Endometrial microvascular endothelial cells (primary cell): ENCODE measurements at regions not wholly inside any gene's neighbourhood (a gene's known extent, or its start where the extent isn't known, plus 50 kb on each side); places are given as distances from the start of the nearest gene placed in this dataset.

Experiments
- in situ Hi-C: cut with HindIII; loops from 2 replicates; pipeline ENCODE4 v1.10.0; 2017; ENCODE audit warnings: low sequenced_read_pairs, low pct_unique_long_range_greater_than_20kb; ENCODE audit errors: inconsistent ontology term

DNA sequence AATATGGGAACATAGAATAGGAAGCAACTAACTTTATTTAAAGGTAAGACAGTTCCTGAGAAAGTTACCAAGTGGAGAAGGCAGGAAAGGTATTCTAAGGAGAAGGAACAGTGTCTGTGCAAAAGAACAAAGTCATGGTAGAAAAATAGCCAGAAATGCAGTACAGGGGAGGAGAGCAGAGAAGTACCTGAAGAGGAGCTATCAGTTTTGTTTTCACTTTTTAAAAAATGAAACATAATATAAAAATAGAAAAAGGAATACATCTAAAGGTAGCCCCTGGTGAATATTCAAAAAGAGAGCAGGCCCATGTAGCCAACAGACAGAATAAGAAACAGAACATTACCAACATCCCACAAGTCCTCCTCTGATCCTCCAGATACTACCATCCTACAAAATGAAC is 408.7 kb downstream of the ADAMTS20 start:
- in situ Hi-C loops: no loop called here

DNA sequence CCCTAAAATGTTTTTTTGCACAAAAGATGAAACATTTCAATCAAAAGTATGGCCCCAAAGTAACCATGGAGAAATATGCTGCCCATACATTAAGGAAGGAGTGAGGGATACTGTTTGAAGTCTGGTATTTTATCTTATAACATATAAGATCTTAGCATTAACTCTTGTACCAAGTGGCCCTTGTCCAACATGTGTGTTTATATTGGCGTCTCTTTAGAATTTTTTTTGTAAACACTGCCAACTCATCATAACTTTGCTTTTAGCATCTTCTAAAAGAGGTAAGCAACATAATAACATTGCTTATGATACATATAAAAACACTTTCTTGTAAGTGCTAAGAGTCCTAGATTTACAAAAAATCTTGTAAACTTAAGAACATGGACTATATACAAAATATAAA is 419.7 kb downstream of the ADAMTS20 start:
- in situ Hi-C loops: no loop called here

DNA sequence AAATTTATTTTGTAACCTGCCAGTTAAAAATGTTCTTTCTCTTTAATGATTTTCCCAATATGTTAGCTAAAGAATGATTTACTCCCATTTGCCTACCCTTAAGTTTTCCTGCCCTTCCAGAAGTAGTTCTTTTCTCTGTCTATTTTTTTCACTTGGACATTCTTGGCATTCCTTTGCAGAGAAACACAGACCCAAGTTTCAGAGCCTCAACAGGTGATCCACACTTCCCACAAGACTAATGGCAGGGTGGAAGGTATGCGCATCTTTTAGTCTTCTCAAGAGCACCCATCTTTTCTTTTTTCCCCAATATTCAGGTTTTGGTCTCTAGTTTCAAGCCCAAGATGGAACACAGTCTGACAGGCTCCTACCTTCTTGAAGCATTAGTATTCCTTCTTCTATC is 420.7 kb downstream of the ADAMTS20 start:
- in situ Hi-C loops: no loop called here

DNA sequence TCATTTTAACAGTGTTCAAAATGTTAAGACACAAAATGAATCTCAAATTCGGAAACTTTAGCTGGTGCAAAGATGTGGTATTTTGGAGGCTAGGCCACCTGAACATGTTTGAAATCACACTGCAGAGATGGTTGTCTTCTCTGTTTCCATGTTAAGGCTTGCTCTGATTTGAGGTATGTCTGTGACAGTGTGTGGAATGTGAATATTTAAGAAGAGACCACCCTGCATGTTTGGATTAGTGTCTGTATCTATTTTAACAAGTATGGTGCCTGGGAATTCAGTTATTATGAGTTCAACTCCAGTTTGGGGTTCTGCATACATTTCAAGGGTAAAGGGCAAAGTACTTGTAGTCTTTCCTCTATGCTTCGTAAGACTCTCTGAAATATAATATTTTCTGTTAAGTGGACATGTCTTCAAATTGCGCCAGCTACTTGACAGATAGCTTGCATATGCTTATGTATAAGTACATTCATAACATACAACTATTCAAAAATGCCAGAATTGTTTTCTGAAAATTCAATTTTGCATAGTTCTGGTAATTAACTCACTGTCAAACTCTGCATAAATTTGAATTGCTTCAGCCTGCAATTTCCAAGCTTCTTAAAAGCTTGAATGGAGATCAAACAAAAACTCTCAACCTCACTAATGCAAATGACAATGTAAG is 424.0 kb downstream of the ADAMTS20 start:
- in situ Hi-C loops: no loop called here

DNA sequence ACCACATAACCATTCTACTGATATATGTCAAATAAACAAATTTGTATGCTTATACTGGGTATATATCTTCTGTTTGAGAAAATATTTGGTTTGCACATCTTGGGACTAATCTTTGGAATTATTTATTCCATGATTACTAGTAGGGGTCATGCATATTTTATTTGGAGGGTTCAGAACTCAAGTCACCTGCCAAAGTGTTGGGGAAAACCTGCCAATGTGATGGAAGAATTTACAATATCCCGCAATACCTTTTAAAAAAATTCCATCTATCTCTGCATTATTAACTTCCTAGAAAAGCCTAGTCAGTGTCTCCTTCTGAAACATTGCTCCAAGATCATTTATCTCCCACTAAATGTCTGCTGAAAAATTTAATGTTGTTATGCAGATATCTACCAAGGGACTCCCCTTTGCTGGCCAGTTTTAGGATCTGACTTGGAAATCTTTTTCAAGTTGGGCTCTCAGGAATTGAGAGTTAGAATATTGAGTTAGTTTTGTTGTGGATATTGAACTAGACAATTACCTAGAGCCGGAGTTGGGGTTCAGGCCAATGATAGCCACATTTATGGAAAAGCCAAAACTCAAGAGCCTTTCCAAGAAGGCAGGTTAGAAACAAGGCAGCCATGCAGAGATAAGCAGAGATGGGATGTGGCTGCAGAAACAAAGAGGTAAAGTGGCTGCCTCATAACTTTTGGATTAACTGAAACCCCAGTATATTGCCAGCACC is 425.2 kb downstream of the ADAMTS20 start:
- in situ Hi-C loops: no loop called here

DNA sequence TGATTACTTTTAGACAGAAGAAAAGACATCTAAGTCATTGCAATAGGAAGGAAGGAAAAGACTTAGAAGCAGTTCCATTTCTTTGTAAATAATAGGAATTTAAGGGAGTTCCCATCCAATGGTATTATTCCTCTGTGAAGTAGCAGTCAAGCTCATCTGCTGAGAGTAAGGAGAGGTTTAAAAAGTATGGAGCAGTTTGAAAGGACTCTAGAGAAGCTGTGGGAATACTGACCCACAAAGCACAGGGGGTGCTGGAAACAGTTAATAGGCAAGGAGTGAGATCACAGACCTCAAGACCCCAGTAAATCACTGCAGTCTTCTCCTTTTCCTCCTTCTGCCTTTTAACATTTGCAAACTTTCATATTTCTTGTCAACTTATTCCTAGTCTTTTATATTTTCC is 428.5 kb downstream of the ADAMTS20 start:
- in situ Hi-C loops: no loop called here

DNA sequence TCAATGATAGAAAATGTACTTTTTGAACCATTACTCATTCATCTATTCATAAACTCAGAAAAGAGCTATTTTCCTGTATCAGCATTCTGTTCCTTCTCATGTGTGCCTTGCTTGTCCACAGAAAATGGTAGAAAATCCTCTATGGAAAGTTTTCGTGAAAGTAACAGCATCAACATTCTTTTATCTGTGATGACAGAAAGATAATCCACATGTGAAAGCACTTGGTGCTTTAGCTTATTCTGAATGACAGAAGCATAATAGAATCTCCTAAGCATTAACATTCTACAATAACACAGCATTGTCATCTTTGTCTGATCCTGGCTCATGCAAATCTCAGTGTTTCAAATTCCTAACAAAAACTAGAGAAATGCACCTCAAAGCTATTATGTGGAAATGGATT is 431.9 kb downstream of the ADAMTS20 start:
- in situ Hi-C loops: no loop called here

DNA sequence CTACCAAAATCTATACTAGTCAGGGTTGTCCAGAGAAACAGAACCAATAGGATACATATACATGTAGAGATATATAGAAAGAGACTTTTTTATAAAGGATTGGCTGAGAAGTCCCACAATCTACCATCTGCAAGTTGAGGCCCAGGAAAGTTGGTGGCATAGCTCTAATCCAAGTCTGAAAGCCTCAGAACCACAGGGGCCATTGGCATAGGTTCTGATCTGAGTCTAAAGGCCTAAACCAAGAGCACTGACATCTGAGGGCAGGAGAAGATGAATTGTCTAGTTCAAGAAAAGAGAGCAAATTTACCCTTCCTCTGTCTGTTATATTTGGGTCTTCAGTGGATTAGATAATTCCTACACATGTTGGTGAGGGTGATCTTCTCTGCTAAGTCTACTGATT is 433.1 kb downstream of the ADAMTS20 start:
- in situ Hi-C loops: no loop called here

DNA sequence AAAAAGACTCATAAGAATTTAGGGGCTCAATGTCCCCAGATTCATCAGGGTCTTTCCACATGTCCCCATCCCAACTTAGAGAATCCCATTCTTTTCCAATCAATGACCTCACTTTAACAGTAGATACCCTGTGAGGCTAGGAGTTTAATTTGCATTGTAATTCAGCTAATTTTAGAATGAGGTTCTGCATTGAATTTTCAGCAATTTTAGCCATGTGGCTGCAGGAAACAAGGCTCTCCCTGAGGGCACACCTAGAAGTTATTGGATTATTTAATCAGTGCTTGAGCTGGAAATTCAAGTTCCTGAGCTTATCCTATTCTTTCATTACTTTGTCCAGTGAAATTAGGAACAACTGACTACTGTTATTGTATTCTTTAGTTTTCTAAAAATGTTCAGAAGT is 433.8 kb downstream of the ADAMTS20 start:
- in situ Hi-C loops: no loop called here

DNA sequence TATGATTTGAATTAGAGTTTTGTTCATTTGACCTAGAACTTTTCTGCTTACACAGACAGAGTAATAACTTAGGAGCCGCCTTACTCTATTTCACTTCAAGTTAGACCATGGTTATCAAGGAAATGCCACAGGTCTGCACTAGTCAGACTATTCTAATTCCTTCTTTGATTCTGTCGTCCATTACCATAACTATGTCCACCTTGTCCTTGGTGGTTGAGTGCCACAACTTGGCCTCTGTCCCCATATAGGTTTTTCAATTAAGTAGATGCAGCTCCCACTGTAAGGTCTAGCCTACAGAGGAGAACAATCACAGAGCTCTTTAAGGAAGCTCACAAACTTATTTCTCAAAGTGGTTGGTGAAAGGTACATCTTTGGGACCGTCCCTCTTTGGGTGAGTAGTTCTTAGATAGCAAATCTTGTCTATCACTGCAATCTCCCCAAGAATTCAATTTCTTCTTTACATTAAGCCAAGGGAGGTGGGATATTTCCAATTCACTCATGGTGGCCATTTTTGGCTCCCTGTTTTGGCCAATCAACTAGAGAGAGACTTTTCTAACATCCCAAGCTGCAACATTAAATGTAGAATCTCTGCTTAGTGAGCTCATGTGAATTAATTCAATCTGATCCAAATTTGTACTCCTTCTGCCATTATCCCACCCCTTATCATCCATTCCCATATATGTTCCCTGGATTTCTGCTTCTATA is 434.6 kb downstream of the ADAMTS20 start:
- in situ Hi-C loops: no loop called here

DNA sequence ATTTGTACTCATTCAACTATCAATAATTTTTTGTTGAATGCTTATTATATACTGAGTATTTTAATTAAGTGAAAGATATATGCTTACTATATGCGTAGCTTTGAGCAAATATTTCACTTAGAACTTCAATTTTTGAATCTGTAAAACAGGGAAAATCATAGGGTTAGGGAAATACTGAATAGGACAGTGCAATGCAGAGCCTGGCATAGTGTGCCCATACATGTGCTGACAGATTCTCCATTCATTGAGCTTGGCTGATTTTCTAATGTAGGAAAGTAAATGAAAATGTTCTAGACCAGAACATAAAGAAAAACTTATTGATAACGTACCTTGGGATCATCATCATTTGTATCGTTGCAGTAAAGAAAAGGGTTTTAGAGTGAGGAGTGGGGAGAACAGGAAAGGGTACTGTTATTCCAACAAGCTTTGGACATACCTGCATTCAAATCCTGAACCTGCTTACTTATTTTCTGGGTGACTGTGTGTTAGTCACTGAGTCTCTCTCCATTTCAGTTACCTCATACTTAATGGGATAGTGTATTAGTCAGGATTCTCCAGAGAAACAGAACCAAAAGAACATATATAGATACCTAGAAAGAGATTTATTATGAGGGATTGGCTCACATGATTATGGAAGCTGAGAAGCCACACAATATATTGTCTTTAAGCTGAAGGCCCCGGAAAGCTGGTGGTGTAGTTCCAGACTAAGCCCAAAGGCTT is 436.4 kb downstream of the ADAMTS20 start:
- in situ Hi-C loops: no loop called here

DNA sequence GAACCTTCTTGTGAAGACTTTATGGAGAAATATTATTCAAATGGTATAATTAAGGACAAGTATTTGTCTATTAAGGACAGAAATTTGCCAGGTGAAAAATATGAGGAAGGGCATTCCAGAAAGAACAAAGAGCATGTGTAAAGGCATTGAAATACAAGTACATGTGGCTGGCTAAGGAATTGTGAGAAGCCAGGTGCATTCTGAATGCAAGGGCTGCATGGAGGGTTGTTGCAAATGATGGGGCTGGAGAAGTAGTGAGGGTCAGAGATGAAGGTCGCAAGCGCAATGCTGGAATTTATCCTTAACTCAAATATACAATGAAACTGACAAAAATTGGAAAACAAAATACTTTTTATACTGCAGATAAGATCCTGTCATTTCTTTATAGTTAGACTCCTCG is 437.7 kb downstream of the ADAMTS20 start:
- in situ Hi-C loops: no loop called here

DNA sequence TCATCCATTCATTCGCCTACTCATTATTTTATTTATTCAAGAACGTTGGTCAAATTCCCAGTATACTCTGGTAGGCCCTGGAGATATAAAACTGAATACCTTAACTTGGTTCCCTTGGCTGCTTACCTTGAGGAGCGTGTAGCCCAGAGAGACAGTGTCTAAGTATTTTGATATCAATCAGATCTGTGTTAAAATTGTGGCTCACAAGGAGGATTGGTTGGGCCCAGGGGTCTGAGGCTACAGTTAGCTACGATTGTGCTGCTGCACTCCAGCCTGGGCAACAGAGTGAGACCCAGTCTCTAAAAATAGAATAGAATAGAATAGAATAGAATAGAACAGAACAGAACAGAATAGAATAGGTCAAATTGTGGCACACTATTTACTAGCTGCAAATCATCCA is 438.4 kb downstream of the ADAMTS20 start:
- in situ Hi-C loops: no loop called here

DNA sequence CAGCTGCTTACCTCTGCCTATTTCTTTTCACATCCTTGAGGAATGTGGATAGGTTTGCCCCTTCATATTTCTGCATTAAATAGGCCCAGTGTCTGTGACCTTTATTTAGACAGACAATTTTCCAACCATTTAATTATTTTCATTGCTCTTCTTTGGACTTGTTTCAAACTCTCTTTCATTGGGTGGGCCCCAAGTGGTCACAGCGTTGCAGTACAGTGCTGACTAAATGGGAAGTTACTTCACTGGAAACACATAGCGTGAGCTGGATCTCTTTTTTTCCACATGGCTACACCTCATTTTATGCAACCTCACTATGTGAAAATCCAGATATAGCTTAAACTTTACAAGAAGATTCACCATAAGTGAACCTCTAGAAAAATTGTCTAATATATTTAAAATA is 438.9 kb downstream of the ADAMTS20 start:
- in situ Hi-C loops: no loop called here

DNA sequence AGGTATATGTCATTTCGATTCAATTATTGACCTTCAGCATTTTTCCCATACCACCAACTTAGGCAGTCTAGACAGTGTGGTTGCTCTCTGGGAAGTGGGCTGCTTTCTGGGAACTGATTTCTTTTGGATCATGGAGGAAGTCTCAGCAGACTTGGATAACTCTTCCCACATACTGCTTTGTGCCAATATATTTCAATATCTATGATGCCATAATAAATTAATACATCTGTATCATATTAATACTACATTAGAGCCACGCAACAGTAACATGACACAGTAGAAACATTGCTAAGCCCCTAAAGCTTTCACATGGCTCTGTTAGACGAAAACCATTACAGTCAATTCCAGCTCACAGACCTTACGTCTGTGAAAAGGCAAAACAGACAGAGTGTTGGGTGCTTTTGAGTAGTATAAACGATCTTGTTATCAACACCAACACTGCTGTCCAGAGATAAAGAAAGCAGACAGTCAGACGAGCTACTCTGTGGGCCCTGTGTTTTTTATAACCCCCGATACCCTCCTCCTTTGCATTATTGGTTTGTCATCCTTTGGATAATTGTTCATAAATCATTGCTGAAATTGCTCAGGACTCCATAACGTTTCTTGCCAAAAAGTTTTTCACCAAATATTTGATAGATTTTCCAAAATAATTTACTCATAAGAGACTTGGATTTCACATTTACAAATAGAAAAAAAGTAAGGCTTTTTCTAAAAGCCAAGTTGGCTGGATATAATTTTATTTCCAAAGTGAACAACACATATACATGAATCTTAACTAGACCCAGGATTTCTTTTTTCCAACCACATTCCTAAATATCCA is 439.7 kb downstream of the ADAMTS20 start:
- in situ Hi-C loops: no loop called here

DNA sequence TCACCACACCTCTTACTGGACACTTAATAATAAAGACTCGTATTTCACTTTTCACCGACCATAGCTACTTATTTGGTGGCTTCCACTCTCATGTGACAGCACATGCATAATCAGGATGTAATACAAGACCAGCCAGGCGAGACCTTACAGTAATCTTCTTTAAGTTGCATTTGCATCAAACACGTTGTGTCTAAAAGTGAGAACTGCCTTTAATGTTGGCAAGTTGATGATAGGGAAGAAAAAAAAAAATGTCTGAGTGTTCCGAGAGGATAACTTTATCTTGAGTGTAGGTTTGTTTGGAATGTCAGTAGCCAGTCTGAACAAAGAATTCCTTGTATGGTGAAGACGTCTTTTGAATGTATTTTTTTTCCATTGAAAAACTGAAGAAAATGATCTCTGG is 440.4 kb downstream of the ADAMTS20 start:
- in situ Hi-C loops: no loop called here

DNA sequence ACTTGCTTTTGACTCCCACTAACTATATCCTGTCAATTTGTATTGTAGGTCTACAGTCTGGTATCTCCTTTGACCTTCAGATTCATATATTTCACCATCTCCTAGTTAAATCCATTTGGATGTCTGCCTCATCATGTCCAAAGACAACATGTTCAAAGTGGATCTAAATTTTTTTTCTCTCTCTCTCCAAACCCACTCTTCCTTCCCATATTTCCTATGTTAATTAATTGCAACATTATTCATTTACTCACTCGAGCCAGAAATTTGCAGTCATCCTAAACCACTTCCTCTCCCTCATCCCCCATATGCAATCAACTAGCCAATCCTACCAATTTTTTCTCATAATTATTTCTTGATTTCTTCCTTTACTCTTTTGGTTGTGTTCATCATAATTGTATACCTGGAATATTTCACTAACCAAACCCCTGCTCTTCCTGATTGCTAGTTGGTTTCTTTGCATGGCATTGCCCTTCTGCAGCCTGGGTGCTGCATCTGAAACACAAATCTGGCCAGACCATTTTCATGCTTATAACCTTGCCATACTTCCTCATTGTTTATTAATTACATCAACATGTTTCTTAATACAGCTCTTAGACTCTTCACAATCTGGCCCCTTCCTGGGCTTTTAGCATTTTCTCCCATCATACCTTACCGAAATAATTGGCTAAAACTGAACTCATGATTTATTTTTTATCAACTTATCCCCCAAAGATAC is 442.2 kb downstream of the ADAMTS20 start:
- in situ Hi-C loops: no loop called here

DNA sequence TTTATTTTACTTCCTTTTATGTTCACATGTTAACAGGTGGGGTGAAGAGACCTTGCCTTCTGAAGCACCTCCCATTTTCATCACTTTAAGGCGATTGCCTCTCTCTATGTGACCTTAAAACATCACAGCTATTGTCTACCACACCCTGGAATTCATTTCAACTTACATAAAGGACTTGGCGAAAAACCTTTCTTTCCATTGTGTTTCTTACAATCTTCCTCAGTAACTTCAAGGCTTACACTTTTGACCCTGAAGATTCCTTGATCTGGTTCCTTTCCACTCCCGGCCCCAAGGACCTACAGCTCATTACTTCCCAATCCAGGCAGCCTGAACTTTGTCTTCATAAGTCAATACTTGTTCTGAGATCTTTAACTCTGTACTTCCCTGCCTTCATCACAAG is 443.3 kb downstream of the ADAMTS20 start:
- in situ Hi-C loops: no loop called here
